ENCODE measurements at regions not wholly inside any gene's neighbourhood (a gene's known extent, or its start where the extent isn't known, plus 50 kb on each side); places are given as distances from the start of the nearest gene placed in this dataset.

DNA sequence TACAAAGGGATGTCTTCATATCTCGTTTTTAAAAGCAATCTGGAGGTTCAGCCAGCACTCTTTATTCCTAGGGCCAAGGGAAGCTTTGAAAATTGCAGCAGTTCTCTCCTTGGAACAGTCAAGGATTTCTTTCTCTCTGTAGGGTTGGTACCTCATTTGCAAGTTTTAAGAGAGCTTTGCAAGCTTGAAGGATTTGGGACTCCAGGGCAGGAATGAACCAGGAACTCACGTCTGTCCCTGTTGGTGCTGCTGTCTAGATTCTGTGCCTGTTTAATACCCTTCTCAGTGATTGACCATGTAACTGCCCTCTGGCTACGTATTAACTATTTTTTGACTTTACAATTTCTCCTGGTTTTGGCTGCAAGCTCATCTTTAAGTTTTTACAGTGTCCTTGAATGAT is 262.5 kb upstream of the ST6GAL2 start:
- WGBS (ENCODE audit: low lambda C conversion rate), result 27% methylated on average over 3 of the region's 3 CpGs
- no peaks in the 10 kb centered on the region for H3K9me3 ChIP-seq
- H3K9me2 ChIP-seq, result no peaks in the 10 kb centered on the region
- no peaks in the 10 kb centered on the region for H4K20me1 ChIP-seq (ENCODE audit: insufficient read depth)
- no peak overlapping the region for H3K27ac ChIP-seq (ENCODE audit: low read depth in 2 of 2, low read length in 1 of 2)
- H3F3A ChIP-seq (replicated peaks; ENCODE audit: insufficient read depth), result no peaks in the 10 kb centered on the region
- TF ChIP-seq NRF1 (IDR thresholded peaks at IDR 0.05; ENCODE audit: low read depth, low read length) (no peak), ELF1 (IDR thresholded peaks at IDR 0.05) (no peak), SIN3A (IDR thresholded peaks at IDR 0.05; ENCODE audit: borderline replicate concordance, low read depth, low read length) (no peak), MXI1 (IDR thresholded peaks at IDR 0.05; ENCODE audit: low read depth, low read length) (no peak), EZH2phosphoT487 (IDR thresholded peaks at IDR 0.05; ENCODE audit: borderline replicate concordance, low read depth) (no peak)
- TF ChIP-seq, protein P1, sequence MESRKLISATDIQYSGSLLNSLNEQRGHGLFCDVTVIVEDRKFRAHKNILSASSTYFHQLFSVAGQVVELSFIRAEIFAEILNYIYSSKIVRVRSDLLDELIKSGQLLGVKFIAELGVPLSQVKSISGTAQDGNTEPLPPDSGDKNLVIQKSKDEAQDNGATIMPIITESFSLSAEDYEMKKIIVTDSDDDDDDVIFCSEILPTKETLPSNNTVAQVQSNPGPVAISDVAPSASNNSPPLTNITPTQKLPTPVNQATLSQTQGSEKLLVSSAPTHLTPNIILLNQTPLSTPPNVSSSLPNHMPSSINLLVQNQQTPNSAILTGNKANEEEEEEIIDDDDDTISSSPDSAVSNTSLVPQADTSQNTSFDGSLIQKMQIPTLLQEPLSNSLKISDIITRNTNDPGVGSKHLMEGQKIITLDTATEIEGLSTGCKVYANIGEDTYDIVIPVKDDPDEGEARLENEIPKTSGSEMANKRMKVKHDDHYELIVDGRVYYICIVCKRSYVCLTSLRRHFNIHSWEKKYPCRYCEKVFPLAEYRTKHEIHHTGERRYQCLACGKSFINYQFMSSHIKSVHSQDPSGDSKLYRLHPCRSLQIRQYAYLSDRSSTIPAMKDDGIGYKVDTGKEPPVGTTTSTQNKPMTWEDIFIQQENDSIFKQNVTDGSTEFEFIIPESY (IDR thresholded peaks at IDR 0.05; ENCODE audit: borderline replicate concordance, low read depth), result no peak
- no peaks in the 10 kb centered on the region for H3K36me3 ChIP-seq (replicated peaks in 1 of 2; ENCODE audit: control insufficient read depth in 1 of 2, insufficient read depth in 2 of 2, low read length in 1 of 2)
- H3K4me1 ChIP-seq (ENCODE audit: control insufficient read depth in 1 of 2, insufficient read depth in 2 of 2, low read depth in 1 of 2, low read length in 1 of 2), result no peaks in the 10 kb centered on the region
- CTCF ChIA-PET, result interaction anchor here (0.8 to 1.5 kb wide), 2 partner anchors 27 to 262 kb away, joined by 3 read pairs; partner anchors contain the start of gene ST6GAL2
- H3K79me2 ChIP-seq (ENCODE audit: insufficient read depth), result no peaks in the 10 kb centered on the region
- no peaks in the 10 kb centered on the region for H3K27me3 ChIP-seq (ENCODE audit: insufficient read depth)
- no peak overlapping the region for H2AFZ ChIP-seq (ENCODE audit: low read depth)
- H3K4me2 ChIP-seq, result no peak overlapping the region
- DNase-seq, result no peak
- no peak overlapping the region for H3K4me3 ChIP-seq (ENCODE audit: low read depth in 2 of 2, low read length in 1 of 2)
- no peak overlapping the region for H3K9ac ChIP-seq
- POLR2A ChIA-PET, result no interaction called here

- no peak for DNase-seq
- CTCF ChIA-PET, result no interaction called here
- no peaks in the 10 kb centered on the region for H3K36me3 ChIP-seq (replicated peaks in 1 of 2; ENCODE audit: control insufficient read depth in 1 of 2, insufficient read depth in 2 of 2, low read length in 1 of 2)
- TF ChIP-seq RFX5 (IDR thresholded peaks at IDR 0.05; ENCODE audit: low read length) (no peak), SMC3 (IDR thresholded peaks at IDR 0.05; ENCODE audit: low read depth, low read length) (no peak)
- H3K27me3 ChIP-seq (ENCODE audit: insufficient read depth), result no peaks in the 10 kb centered on the region
- no peaks in the 10 kb centered on the region for H4K20me1 ChIP-seq (ENCODE audit: insufficient read depth)
- WGBS (ENCODE audit: low lambda C conversion rate), result 46% methylated on average over 5 of the region's 5 CpGs
- no peak overlapping the region for H3K9ac ChIP-seq
- H3K27ac ChIP-seq (ENCODE audit: low read depth in 2 of 2, low read length in 1 of 2), result no peak overlapping the region
- no peaks in the 10 kb centered on the region for H3K9me3 ChIP-seq
- POLR2A ChIA-PET, result no interaction called here
- no peak overlapping the region for H3K4me2 ChIP-seq
- H3K9me2 ChIP-seq, result no peaks in the 10 kb centered on the region
- no peaks in the 10 kb centered on the region for H3K4me1 ChIP-seq (ENCODE audit: control insufficient read depth in 1 of 2, insufficient read depth in 2 of 2, low read depth in 1 of 2, low read length in 1 of 2)
- no peaks in the 10 kb centered on the region for H3F3A ChIP-seq (replicated peaks; ENCODE audit: insufficient read depth)
- no peak overlapping the region for H3K4me3 ChIP-seq (ENCODE audit: low read depth in 2 of 2, low read length in 1 of 2)
- H3K79me2 ChIP-seq (ENCODE audit: insufficient read depth), result no peaks in the 10 kb centered on the region
- no peak overlapping the region for H2AFZ ChIP-seq (ENCODE audit: low read depth)
These were observed 274.8 kb upstream of the ST6GAL2 start for GRCh38 chr2:107160640-107161239.

DNA sequence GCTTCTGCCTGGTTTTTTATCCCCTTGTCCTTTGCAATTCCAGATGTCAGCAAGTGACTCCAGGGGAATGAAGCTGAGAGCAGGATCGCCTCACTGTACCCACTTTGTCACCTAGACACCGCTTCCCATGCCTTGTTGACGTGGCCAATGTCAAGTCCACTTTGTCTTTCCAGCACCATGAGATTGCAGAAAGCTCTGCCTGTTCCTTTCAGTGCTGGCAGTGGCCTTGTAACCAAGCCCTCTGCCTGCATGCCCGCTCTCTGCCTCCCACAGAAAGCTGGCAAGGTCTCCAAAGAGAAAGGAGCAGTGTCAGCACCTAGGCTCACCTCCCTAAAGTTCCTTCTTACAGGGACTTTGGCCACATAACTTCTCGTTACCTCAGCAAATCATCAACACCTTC is 282.2 kb upstream of the ST6GAL2 start:
- no peaks in the 10 kb centered on the region for H3K79me2 ChIP-seq (ENCODE audit: insufficient read depth)
- no peak overlapping the region for H2AFZ ChIP-seq (ENCODE audit: low read depth)
- no peaks in the 10 kb centered on the region for H3K27me3 ChIP-seq (ENCODE audit: insufficient read depth)
- no peaks in the 10 kb centered on the region for H3K4me1 ChIP-seq (ENCODE audit: control insufficient read depth in 1 of 2, insufficient read depth in 2 of 2, low read depth in 1 of 2, low read length in 1 of 2)
- H3K36me3 ChIP-seq (replicated peaks in 1 of 2; ENCODE audit: control insufficient read depth in 1 of 2, insufficient read depth in 2 of 2, low read length in 1 of 2), result no peaks in the 10 kb centered on the region
- WGBS (ENCODE audit: low lambda C conversion rate), result 36% methylated on average over 5 of the region's 5 CpGs
- H3K27ac ChIP-seq (ENCODE audit: low read depth in 2 of 2, low read length in 1 of 2), result no peak overlapping the region
- no peaks in the 10 kb centered on the region for H3K9me2 ChIP-seq
- no peak overlapping the region for H3K4me3 ChIP-seq (ENCODE audit: low read depth in 2 of 2, low read length in 1 of 2)
- no peaks in the 10 kb centered on the region for H3K9me3 ChIP-seq
- no peak overlapping the region for H3K4me2 ChIP-seq
- no peak overlapping the region for H3K9ac ChIP-seq
- ChIA-PET CTCF (no interaction called here), POLR2A (no interaction called here)
- DNase-seq, result no peak
- H3F3A ChIP-seq (replicated peaks; ENCODE audit: insufficient read depth), result no peaks in the 10 kb centered on the region
- no peaks in the 10 kb centered on the region for H4K20me1 ChIP-seq (ENCODE audit: insufficient read depth)
- TF ChIP-seq FOXJ3 (CRISPR knock-in tag; IDR thresholded peaks at IDR 0.05) (no peak), USF1 (IDR thresholded peaks at IDR 0.05; ENCODE audit: borderline replicate concordance, low read depth) (no peak), NFIC (IDR thresholded peaks at IDR 0.05; ENCODE audit: borderline replicate concordance) (no peak), FOXM1 (IDR thresholded peaks at IDR 0.05; ENCODE audit: low read depth) (no peak), YY1 (IDR thresholded peaks at IDR 0.05; ENCODE audit: low read depth) (no peak), CHD2 (IDR thresholded peaks at IDR 0.05; ENCODE audit: low read length, partially characterized antibody) (no peak), MEF2A (IDR thresholded peaks at IDR 0.05; ENCODE audit: borderline replicate concordance, low read depth) (no peak), GABPA (IDR thresholded peaks at IDR 0.05; ENCODE audit: low read depth) (no peak), RFX5 (IDR thresholded peaks at IDR 0.05; ENCODE audit: low read length) (no peak)
- TF ChIP-seq, protein P1 (IDR thresholded peaks at IDR 0.05; ENCODE audit: borderline replicate concordance, low read depth), result no peak

All from SK-N-SH (cell line).